SJCRH30 (cell line): ENCODE measurements at regions not wholly inside any gene's neighbourhood (a gene's known extent, or its start where the extent isn't known, plus 50 kb on each side); places are given as distances from the start of the nearest gene placed in this dataset.

ENCODE experiments used
- DNase-seq, 2 experiments: peaks; one replicate each; pipeline ENCODE4 v3.0.0-alpha.2; 2015 to 2020
- H3K27ac ChIP-seq: fragments of 250-450 bp; sonication (Bioruptor Pico); 2 replicates; pipeline ENCODE4 v1.5.1; 2020; ENCODE audit warnings: mild to moderate bottlenecking, moderate library complexity
- H3K27me3 ChIP-seq: fragments of 250-450 bp; sonication (Bioruptor Pico); 2 replicates; pipeline ENCODE4 v1.5.1; 2020; ENCODE audit warnings: mild to moderate bottlenecking, moderate library complexity
- H3K36me3 ChIP-seq: fragments of 250-450 bp; sonication (Bioruptor Pico); 2 replicates; pipeline ENCODE4 v1.5.1; 2020; ENCODE audit warnings: mild to moderate bottlenecking, moderate library complexity
- H3K4me1 ChIP-seq: fragments of 250-450 bp; sonication (Bioruptor Pico); 2 replicates; pipeline ENCODE4 v1.5.1; 2020; ENCODE audit warnings: mild to moderate bottlenecking, moderate library complexity
- H3K4me3 ChIP-seq: fragments of 250-450 bp; sonication (Bioruptor Pico); 2 replicates; pipeline ENCODE4 v1.5.1; 2020; ENCODE audit warnings: mild to moderate bottlenecking, moderate library complexity
- H3K9me3 ChIP-seq: fragments of 250-450 bp; sonication (Bioruptor Pico); replicated peaks from 2 replicates; pipeline ENCODE4 v1.5.1; 2020; ENCODE audit warnings: mild to moderate bottlenecking, moderate library complexity

DNA sequence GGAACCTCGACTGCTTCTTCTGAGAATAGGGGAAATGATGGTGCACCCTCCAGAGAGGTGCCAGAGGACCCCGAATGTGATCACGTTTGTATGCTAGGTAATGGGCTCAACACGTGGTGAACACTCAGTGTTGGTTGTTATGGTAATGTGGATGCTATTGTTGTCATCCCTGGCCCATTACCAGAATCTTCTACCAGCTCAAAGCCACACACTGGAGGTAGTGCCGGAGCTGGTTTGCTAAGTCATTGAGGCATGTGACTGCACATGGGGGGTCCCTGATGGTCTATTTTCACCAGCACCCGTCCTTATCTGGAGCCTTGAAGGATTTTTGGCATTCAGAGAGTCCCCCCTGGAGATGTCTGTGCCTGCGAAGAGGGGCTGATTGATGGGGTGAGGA is 119.1 kb upstream of the CD82 start:
- Histone ChIP-seq H3K4me1 (peaks cover 3% of the 10 kb centered on the region; the same call in 1 of the 2 replicates), H3K4me3 (no peak overlapping the region), H3K9me3 (peaks cover 7% of the 10 kb centered on the region), H3K27ac (no peak overlapping the region), H3K27me3 (no peaks in the 10 kb centered on the region), H3K36me3 (no peaks in the 10 kb centered on the region)
- DNase-seq = no peak

DNA sequence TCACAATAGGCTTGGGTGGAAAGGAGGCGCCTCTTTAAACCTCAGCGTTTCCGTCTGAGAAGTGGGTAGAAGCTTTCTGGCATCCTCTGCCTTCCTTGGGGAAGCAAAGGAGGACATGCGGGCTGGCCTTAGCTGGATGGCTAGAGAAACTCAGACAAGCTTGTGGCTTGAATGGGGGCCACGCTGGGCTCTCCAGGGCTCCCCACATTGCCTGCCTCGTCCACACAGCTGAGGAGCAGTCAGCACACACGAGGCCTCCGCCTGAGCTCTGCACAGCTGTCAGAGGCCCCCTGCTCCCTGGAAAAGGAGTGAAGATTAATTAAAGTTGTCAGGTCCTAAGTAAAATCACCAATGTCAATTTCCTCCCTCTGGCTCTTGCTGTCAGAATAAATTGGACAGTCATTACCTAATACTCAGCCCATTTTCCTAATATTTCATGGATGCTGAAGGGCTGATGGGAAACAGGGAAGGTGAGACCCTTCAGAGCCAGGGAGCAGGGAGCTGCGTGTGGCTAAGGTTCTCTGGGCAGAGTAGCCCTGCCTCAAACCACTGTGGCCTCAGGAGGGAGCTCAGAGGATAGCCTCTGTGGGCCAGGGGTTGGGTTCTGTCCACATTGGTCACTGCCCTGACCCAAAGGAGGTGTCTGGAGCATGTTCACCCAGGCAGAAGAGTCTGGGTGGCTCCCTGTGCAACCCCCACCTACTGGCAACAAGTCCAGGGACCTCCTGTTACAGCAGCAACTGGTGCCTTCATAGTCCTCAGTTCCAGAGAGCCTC is 118.3 kb upstream of the CD82 start:
- H3K27ac ChIP-seq = no peak overlapping the region
- no peaks in the 10 kb centered on the region for H3K27me3 ChIP-seq
- H3K4me3 ChIP-seq = no peak overlapping the region
- H3K4me1 ChIP-seq = peaks cover 3% of the 10 kb centered on the region; the same call in 1 of the 2 replicates
- peaks cover 4% of the 10 kb centered on the region for H3K9me3 ChIP-seq
- DNase-seq = no peak
- no peaks in the 10 kb centered on the region for H3K36me3 ChIP-seq

DNA sequence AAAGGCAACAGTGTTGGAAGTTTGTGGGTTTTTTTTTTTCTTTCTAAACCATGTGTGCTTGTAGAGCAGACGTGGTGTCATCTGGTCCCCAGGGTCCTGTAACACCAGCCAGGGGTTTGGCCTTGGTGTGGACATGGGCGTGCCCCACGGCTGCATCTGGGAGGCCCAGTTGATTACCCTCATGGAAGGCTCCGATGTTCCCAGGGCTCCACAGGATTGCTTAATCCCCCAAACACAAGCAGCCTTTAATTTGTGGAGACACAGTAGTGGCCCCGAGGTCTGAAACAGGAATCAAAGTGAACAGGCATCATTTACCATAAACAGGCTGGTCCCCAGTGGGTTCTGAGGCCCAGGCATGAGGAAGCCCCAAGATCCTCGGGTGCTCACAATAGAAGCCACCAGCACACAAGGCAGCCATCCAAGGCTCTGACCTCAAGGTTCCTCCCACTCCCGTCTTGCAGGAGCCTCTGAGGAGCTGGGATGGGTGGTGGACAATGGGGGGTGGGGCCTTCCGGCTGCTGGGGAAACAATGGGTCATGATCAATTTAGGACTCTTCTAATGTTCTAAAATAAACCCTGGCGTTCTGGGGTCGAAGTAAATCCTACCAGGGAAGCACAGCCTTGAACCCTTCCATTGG is 115.0 kb upstream of the CD82 start:
- Histone ChIP-seq H3K9me3 (no peaks in the 10 kb centered on the region), H3K27me3 (no peaks in the 10 kb centered on the region), H3K4me1 (no peaks in the 10 kb centered on the region), H3K27ac (no peak overlapping the region), H3K4me3 (no peak overlapping the region), H3K36me3 (no peaks in the 10 kb centered on the region)
- DNase-seq = peak; percentile 45 to 53

DNA sequence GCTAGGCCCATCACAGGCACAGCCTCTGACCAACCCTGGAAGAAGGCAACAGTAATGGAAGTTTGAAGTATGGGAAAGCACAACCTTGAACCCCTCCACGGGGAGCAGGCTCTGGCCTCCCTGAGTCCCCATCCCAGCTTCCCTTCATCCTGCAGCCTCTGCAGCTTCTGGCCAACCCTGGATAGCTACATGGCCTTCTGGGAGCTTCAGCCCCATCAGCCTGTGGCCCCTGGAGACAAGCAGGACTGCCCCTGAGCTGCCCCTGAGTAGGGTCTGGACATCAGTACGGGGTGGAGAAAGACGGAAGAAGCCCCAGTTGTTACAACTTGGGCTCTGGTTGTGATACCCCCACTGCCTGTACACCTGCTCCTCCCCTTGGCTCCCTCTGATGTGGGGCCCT is 113.8 kb upstream of the CD82 start:
- H3K9me3 ChIP-seq = no peaks in the 10 kb centered on the region
- no peak for DNase-seq

DNA sequence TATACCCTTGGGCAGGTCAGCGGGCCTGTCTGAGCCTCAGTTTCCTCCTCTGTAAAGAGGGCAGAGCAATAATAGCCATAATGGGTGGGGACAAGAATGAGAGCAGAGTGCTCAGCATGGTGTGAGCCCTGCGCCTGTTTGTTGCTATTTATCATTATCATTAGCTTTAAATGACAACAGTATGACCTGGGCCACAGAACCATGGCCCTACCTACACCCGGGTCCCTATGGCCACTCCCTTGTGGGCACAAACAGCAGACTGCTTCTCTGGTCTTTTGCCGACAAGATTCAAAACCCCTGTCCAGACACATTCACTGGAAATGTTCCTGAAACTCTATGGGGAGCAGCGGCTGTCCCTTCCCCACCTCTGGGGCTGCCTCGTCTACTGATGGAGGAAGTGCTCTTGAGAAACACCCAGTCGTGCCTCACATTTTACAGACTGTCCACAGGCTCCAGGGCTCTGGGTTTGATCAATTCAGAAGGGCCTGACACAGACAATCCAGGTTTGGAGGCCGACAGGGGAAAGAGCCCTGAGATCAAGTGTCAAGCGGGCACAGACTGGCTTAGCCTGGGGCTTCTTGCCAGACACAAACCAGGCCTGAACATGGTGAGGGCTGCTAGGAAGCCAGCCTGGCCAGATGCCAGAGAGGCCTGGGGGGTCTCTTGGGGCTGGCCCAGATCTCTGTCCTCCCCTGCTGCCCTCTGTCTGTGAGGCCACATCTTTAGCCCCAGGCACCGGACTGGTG is 112.5 kb upstream of the CD82 start:
- Histone ChIP-seq H3K27me3 (no peaks in the 10 kb centered on the region), H3K36me3 (no peaks in the 10 kb centered on the region), H3K27ac (no peak overlapping the region), H3K4me1 (no peaks in the 10 kb centered on the region), H3K9me3 (no peaks in the 10 kb centered on the region), H3K4me3 (no peak overlapping the region)
- DNase-seq = peak; percentile 47 to 67

More for the DNA sequence above, 113.8 kb upstream of the CD82 start:
- Histone ChIP-seq H3K4me3 (no peak overlapping the region), H3K36me3 (no peaks in the 10 kb centered on the region), H3K27me3 (no peaks in the 10 kb centered on the region), H3K27ac (no peak overlapping the region), H3K4me1 (no peaks in the 10 kb centered on the region)

DNA sequence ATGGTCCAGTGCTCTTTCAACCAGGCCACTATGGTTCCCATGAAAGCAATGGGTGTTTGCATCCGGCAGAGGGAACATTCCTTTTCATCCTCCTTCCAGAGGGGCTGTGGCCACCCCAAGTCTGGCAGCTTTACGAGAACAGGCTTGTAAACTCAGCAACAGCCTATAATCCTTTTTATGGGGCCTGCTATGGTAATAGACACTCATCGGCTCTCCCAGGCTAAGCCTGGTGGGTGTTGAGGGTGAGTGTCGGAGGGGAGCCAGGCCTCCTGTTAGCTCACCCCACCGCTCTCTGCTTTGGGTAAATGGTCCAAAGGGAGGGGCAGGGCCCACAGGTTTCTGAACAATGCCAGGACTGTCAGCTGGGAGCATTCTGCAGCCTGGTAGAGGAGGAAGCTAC is 111.6 kb upstream of the CD82 start:
- Histone ChIP-seq H3K4me3 (no peak overlapping the region), H3K27me3 (no peaks in the 10 kb centered on the region), H3K4me1 (no peaks in the 10 kb centered on the region), H3K36me3 (no peaks in the 10 kb centered on the region), H3K9me3 (no peaks in the 10 kb centered on the region), H3K27ac (no peak overlapping the region)
- DNase-seq = peak in 1 of 2 experiments; percentile 34

DNA sequence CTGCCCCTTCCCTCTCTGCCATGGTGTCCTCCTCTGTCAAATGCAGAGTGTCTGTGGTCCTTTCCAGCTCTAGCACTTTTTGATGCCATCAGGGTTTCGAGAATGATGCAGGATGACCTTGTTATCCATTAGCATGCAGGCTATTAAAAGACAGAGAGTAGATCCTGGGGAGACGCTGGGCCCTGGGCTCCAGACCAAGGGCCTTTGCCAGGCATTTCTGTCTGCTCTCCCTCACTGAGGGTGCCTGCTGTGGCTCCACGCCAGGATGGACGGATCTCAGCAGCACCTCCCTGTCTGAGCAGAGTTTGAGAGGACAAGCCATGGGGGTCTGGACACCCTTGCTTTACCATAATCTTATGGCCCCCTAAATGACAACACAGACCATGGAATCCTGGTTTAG is 110.8 kb upstream of the CD82 start:
- Histone ChIP-seq H3K4me1 (no peaks in the 10 kb centered on the region), H3K9me3 (no peaks in the 10 kb centered on the region), H3K4me3 (no peak overlapping the region), H3K27me3 (no peaks in the 10 kb centered on the region), H3K36me3 (no peaks in the 10 kb centered on the region), H3K27ac (no peak overlapping the region)
- no peak for DNase-seq

DNA sequence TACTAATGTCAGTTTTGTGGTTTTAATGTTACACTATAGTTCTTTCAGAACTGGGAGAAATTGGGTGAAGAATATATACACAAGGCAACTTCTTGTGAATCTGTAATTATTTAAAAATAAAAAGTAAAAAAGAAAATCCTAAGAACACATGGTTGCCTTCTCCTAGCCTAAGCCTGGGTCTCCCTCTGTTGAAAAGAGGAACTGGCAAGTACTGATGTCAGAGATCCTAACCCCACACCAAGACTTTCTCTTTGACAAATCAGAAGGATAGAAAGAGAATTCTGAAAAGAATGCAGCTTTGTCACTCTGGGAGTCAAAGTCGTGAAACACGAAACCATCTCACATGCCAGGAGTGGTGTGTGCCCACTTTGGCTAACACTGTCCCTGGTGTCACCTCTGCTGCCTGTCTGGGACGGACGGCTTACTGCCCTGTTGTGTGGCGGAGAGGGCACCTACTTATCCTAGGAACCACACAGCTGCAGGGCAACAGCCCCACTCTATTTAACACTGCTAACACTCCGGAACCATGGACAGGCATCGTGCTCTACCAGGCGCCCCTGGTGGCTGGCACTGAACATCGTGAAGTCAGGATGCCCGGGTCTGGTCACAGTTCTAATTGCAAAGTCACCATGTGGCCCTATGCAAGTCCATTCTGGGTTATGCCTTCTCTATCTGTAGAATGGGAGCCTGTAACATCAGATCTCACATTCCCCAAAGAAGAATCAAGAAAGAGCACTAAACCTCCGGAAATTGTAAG is 108.7 kb upstream of the CD82 start:
- no peaks in the 10 kb centered on the region for H3K4me1 ChIP-seq
- H3K27ac ChIP-seq = no peak overlapping the region
- H3K4me3 ChIP-seq = no peak overlapping the region
- no peaks in the 10 kb centered on the region for H3K36me3 ChIP-seq
- H3K27me3 ChIP-seq = no peaks in the 10 kb centered on the region
- DNase-seq = peak; percentile 29 to 53
- no peaks in the 10 kb centered on the region for H3K9me3 ChIP-seq

DNA sequence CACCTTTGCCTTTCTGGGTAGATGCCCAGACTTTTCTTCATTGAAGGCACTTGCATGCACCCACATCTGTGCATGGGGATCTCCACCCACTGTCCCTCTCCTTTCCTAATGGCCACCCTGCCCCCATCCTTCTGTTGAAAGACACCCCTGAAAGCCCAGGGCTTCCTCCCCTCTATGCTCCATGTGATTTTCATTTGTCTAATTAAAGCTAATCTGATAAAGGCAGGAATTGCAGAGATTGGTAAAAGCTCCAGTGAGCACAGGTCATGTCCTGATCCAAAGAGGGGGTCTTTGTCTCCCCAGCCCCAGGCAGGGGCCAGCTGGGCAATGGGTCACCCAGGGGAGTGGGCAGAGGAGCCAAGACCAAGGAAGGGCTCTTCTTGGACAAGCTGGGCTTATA is 107.6 kb upstream of the CD82 start:
- DNase-seq = no peak
- Histone ChIP-seq H3K27me3 (no peaks in the 10 kb centered on the region), H3K36me3 (no peaks in the 10 kb centered on the region), H3K27ac (no peak overlapping the region), H3K9me3 (no peaks in the 10 kb centered on the region), H3K4me3 (no peak overlapping the region), H3K4me1 (no peaks in the 10 kb centered on the region)

DNA sequence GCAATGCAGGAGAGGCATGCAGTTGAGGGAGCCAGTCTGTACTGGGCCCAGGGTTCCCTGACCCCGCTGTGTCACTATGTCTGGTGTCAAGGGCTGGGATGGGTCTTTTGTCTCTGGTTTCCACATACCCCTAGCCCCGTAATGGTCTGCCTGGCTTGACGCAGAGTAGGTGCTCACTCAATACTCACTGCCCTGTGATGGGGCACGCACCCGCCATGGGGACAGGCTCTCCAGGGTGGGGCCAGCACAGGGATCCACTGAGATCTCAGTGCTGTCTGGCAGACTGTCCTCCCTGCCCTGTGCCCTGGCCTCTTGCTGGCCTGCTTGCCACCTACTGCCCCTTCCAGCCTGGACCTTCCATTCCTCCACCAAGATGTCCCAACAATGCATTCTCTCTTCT is 101.7 kb upstream of the CD82 start:
- Histone ChIP-seq H3K27me3 (no peaks in the 10 kb centered on the region), H3K4me3 (no peak overlapping the region), H3K9me3 (peaks cover 9% of the 10 kb centered on the region; the same call in 1 of the 2 replicates), H3K27ac (no peak overlapping the region), H3K4me1 (no peaks in the 10 kb centered on the region), H3K36me3 (no peaks in the 10 kb centered on the region)
- no peak for DNase-seq

DNA sequence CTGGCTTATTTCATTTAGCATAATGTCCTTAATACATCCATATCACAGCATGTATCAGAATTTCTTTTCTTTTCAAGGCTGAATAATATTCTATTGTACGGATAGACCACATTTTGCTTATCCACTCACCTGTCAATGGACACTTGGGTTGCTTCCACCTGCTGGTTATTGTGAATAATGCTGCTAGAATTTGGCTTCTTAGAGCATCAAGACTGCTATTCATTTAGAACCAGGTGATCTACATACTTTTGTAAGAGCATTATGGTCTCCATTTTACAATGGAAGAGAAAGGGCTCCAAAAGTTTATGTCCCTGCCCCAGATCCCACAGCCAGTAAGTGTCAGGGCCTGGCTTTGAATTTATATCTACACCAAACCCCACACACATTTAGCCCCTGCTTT is 100.7 kb upstream of the CD82 start:
- H3K27me3 ChIP-seq = no peaks in the 10 kb centered on the region
- H3K27ac ChIP-seq = no peak overlapping the region
- no peaks in the 10 kb centered on the region for H3K36me3 ChIP-seq
- no peaks in the 10 kb centered on the region for H3K4me1 ChIP-seq
- peak in 1 of 2 experiments; percentile 34 for DNase-seq
- no peak overlapping the region for H3K4me3 ChIP-seq
- peaks cover 9% of the 10 kb centered on the region; the same call in 1 of the 2 replicates for H3K9me3 ChIP-seq

DNA sequence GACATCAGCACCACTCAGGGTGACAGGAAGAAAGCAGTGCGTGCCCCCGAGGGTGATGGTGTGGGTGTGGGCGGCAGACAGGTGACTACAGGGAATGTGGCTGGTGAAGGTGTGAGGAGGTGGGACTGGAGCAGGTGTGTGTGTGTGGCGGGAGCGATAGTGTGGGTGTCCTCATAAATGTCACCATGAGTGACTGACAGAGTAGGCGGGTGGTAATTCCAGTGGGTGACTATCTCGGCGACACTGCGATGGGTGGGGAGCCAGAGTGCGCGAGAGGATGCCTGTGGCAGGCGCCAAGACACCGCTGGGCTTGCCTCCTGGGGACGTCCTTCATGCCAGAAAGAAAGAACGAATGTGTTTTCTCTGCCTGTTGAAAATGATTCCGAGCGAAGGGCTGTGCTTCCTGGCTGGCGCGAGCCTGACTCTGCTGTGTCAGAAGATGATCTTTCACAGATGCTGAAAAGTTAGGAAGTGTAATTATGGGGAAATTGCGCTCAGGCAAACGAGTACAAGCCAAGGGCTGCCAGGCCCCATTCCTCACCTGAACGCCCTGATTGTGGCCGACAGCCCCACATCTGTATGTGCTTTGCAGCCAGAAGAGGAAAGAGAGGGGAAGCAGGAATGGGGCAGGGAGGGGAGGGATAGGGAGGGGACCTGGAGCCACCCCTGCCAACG is 98.8 kb upstream of the CD82 start:
- H3K4me1 ChIP-seq = no peaks in the 10 kb centered on the region
- H3K27ac ChIP-seq = no peak overlapping the region
- peaks cover 9% of the 10 kb centered on the region; the same call in 1 of the 2 replicates for H3K9me3 ChIP-seq
- H3K4me3 ChIP-seq = no peak overlapping the region
- no peak for DNase-seq
- no peaks in the 10 kb centered on the region for H3K27me3 ChIP-seq
- no peaks in the 10 kb centered on the region for H3K36me3 ChIP-seq

DNA sequence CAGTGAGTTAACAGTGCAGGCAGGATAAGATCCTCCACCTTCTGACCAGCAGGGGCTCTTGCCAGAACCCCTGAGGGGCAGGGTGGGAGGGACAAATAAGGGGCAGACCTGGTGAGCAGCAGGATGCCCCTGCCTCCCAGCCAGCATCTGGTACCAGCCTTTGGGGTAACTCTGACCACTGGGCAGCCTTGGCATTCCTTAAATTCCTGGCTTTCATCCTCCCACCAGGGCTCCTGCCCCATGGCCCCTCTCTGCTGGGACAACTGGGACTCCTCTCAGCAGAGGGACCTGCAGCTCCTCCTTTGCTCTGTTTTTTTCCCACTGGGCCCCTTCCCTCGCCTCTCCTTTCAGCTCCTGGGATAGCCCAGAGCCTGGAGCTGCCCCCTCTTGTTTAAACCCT is 98.0 kb upstream of the CD82 start:
- no peaks in the 10 kb centered on the region for H3K27me3 ChIP-seq

DNA sequence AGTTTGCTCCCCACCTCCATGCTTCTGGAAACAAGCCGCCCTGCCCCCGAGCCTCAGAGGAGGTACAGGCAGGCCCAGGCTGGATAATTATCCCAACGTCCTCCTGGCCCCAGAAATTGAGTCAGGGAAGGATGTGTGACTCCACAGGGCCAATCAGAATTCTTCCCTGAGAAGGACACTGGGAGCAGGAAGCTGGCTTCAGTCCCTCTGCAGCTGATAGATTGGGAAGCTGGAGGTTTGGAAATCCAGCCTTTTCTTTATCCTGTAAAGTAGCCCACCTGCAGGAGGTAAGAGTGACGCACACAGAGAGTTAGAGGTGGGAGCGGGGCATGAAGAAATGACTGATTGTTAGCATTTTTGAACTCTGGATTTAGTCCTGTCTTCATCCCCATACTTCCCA is 97.5 kb upstream of the CD82 start:
- DNase-seq = no peak
- peaks cover 9% of the 10 kb centered on the region; the same call in 1 of the 2 replicates for H3K9me3 ChIP-seq
- H3K4me3 ChIP-seq = no peak overlapping the region
- no peaks in the 10 kb centered on the region for H3K27me3 ChIP-seq
- no peak overlapping the region for H3K27ac ChIP-seq
- no peaks in the 10 kb centered on the region for H3K4me1 ChIP-seq
- H3K36me3 ChIP-seq = no peaks in the 10 kb centered on the region

More for the DNA sequence above, 98.0 kb upstream of the CD82 start:
- Histone ChIP-seq H3K4me3 (no peak overlapping the region), H3K9me3 (peaks cover 9% of the 10 kb centered on the region; the same call in 1 of the 2 replicates), H3K4me1 (no peaks in the 10 kb centered on the region), H3K27ac (no peak overlapping the region), H3K36me3 (no peaks in the 10 kb centered on the region)
- DNase-seq = no peak
